Mucosa of rectum (tissue), 2 donors: ENCODE measurements at regions not wholly inside any gene's neighbourhood (a gene's known extent, or its start where the extent isn't known, plus 50 kb on each side); places are given as distances from the start of the nearest gene placed in this dataset.
"Not testable (repeated sequence)": the region's sequence is repeated elsewhere in the genome, so short reads cannot be mapped to it uniquely, and the experiment has no call there.

Experiments used
- H3K27ac ChIP-seq, 2 donors: one replicate each; pipeline ENCODE4 v1.7.0; 2013; ENCODE audit warnings: inconsistent platforms in 2 of 2, low read depth in 2 of 2, low read length in 2 of 2
- H3K27me3 ChIP-seq, 2 donors: one replicate each; pipeline ENCODE4 v1.7.0; 2013; ENCODE audit warnings: low read length in 2 of 2; ENCODE audit not compliant: control insufficient read depth in 2 of 2, insufficient read depth in 2 of 2
- H3K36me3 ChIP-seq, 2 donors: one replicate each; pipeline ENCODE4 v1.7.0; 2013; ENCODE audit warnings: low read length in 2 of 2; ENCODE audit not compliant: control insufficient read depth in 2 of 2, insufficient read depth in 2 of 2
- H3K4me1 ChIP-seq, 2 donors: one replicate each; pipeline ENCODE4 v1.7.0; 2013; ENCODE audit warnings: low read length in 2 of 2, mild to moderate bottlenecking in 1 of 2; ENCODE audit not compliant: control insufficient read depth in 2 of 2, insufficient read depth in 2 of 2
- H3K4me3 ChIP-seq, 2 donors: one replicate each; pipeline ENCODE4 v1.7.0; 2013; ENCODE audit warnings: low read length in 2 of 2
- H3K9ac ChIP-seq, 2 donors: one replicate each; pipeline ENCODE4 v1.7.0; 2013; ENCODE audit warnings: low read length in 2 of 2, low read depth in 1 of 2, mild to moderate bottlenecking in 1 of 2
- H3K9me3 ChIP-seq, 2 donors: one replicate each; pipeline ENCODE4 v1.7.0; 2013; ENCODE audit warnings: low read length in 2 of 2; ENCODE audit not compliant: control insufficient read depth in 2 of 2
- donor health status: healthy.
- donor health status: Normal muscosa, but diverticular disease.

- Histone ChIP-seq H3K9me3 (no peaks in the 10 kb centered on the region), H3K36me3 (no peaks in the 10 kb centered on the region), H3K27me3 (no peaks in the 10 kb centered on the region), H3K4me1 (no peaks in the 10 kb centered on the region), H3K27ac (no peak overlapping the region), H3K9ac (no peak overlapping the region), H3K4me3 (no peak overlapping the region)
Measured at GRCh38 chr12:90677552-90677951, 277.4 kb downstream of the CCER1 start.

- H3K9me3 ChIP-seq, result no peaks in the 10 kb centered on the region
- H3K27ac ChIP-seq, result no peak overlapping the region
- no peak overlapping the region for H3K9ac ChIP-seq
- H3K4me1 ChIP-seq, result no peaks in the 10 kb centered on the region
- no peak overlapping the region for H3K4me3 ChIP-seq
- H3K27me3 ChIP-seq, result no peaks in the 10 kb centered on the region
- H3K36me3 ChIP-seq, result no peaks in the 10 kb centered on the region
Measured at GRCh38 chr12:90677055-90677454, 277.9 kb downstream of the CCER1 start.

DNA sequence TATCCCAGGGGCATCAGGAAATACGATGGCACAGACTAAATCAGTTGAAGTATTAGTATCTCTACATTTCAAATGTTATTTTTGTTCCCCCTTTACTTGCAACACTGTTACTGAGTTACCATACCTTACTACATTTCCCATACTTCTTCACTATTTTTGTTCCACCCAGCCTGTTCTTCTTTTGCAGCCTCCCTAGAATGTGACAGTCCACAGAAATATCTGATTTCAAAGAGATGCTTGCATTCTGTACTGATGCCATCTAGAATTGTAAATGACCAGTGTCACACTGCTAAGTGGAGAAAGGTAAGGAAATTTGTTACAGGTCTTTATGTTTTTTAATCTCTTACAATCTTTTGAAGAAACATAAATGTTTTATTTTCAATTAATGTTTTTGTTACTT, 279.9 kb downstream of the CCER1 start:
- H3K9ac ChIP-seq, result no peak overlapping the region
- H3K36me3 ChIP-seq, result no peaks in the 10 kb centered on the region
- H3K4me1 ChIP-seq, result no peaks in the 10 kb centered on the region
- no peaks in the 10 kb centered on the region for H3K27me3 ChIP-seq
- no peak overlapping the region for H3K4me3 ChIP-seq
- no peak overlapping the region for H3K27ac ChIP-seq
- H3K9me3 ChIP-seq, result no peaks in the 10 kb centered on the region

DNA sequence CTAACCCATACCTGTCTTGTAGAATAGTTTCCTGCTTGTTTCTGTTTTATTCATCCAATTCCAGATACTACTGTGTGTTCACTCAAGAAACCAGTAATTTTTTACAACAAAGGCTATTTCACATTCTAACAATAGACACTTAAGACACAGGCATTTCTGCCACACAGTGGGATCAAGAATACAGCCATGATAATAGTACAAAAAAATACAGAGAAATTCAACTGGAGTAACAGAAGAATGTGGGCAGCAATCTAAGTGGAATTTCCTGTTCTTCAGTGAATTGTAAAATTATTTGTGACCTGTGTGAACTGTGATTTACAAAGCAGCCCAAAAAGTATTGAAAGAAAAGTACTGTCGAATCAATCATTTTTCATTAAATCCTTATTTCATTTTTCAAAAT, 282.9 kb downstream of the CCER1 start:
- Histone ChIP-seq H3K36me3 (no peaks in the 10 kb centered on the region), H3K4me1 (no peaks in the 10 kb centered on the region), H3K27me3 (no peaks in the 10 kb centered on the region), H3K9me3 (no peaks in the 10 kb centered on the region), H3K9ac (no peak overlapping the region), H3K4me3 (no peak overlapping the region), H3K27ac (no peak overlapping the region)

- H3K9ac ChIP-seq, H3K4me3 ChIP-seq, H3K27me3 ChIP-seq, H3K9me3 ChIP-seq, H3K36me3 ChIP-seq, H3K27ac ChIP-seq, H3K4me1 ChIP-seq: not testable (repeated sequence)
Measured at GRCh38 chr12:90663949-90664348, 291.0 kb downstream of the CCER1 start.

- Histone ChIP-seq H3K27ac (no peak overlapping the region), H3K4me3 (no peak overlapping the region), H3K9ac (no peak overlapping the region), H3K4me1 (no peaks in the 10 kb centered on the region), H3K36me3 (no peaks in the 10 kb centered on the region), H3K27me3 (no peaks in the 10 kb centered on the region), H3K9me3 (no peaks in the 10 kb centered on the region)
Measured at GRCh38 chr12:90659060-90659459, 295.9 kb downstream of the CCER1 start.

DNA sequence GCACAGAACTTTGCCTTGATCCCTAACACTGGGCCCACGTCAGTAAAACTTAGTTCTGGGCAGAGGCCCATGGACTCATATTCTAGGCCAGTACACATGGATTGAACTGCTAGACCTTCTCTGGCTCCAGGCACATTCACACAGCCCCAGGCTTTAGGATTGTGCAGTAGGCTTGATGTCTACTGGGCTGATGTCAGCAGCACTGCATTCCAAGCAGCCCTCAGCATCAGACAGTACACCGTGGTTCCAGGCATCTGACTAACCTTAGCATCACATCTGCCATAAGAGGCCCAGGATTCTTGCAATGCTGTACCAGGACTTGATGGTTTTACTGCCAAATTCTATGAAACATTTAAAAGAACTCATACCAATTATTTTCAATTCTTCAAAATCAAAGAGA, 301.9 kb downstream of the CCER1 start:
- H3K4me1 ChIP-seq, result no peaks in the 10 kb centered on the region
- no peaks in the 10 kb centered on the region for H3K9me3 ChIP-seq
- H3K36me3 ChIP-seq, result no peaks in the 10 kb centered on the region
- no peaks in the 10 kb centered on the region for H3K27me3 ChIP-seq
- no peak overlapping the region for H3K4me3 ChIP-seq
- no peak overlapping the region for H3K9ac ChIP-seq
- no peak overlapping the region for H3K27ac ChIP-seq

DNA sequence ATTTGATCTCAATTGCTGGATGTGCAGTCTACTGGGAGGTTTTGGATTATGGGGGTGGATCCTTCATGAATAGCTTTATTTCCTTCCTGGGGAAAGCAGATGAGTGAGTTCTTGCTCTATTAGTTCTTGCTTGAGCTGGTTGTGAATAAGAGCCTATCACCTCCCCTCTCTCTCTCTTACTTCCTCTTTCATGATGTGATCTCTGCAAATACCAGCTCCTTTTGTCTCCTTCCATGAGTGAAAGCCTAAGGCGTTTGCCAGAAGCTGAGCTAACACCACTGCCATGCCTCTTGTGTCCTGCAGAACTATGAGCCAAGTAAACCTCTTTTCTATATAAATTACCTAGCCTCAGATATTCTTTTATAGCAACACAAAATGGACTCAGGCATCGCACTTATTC, 302.7 kb downstream of the CCER1 start:
- Histone ChIP-seq H3K4me3 (no peak overlapping the region), H3K4me1 (no peaks in the 10 kb centered on the region), H3K36me3 (no peaks in the 10 kb centered on the region), H3K9ac (no peak overlapping the region), H3K9me3 (no peaks in the 10 kb centered on the region), H3K27ac (no peak overlapping the region), H3K27me3 (no peaks in the 10 kb centered on the region)

- no peaks in the 10 kb centered on the region for H3K9me3 ChIP-seq
- no peak overlapping the region for H3K27ac ChIP-seq
- no peaks in the 10 kb centered on the region for H3K4me1 ChIP-seq
- H3K9ac ChIP-seq, result no peak overlapping the region
- H3K36me3 ChIP-seq, result no peaks in the 10 kb centered on the region
- no peaks in the 10 kb centered on the region for H3K27me3 ChIP-seq
- no peak overlapping the region for H3K4me3 ChIP-seq
Measured at GRCh38 chr12:90645181-90645580, 309.8 kb downstream of the CCER1 start.

GRCh38 chr12:90631591-90632212, 323.3 kb downstream of the CCER1 start:
- H3K9me3 ChIP-seq, result no peaks in the 10 kb centered on the region
- H3K27ac ChIP-seq, result no peak overlapping the region
- H3K36me3 ChIP-seq, result no peaks in the 10 kb centered on the region
- no peaks in the 10 kb centered on the region for H3K27me3 ChIP-seq
- no peak overlapping the region for H3K9ac ChIP-seq
- no peak overlapping the region for H3K4me3 ChIP-seq
- no peaks in the 10 kb centered on the region for H3K4me1 ChIP-seq

GRCh38 chr12:90630006-90630405, 325.0 kb downstream of the CCER1 start:
- H3K4me1 ChIP-seq, result no peaks in the 10 kb centered on the region
- no peak overlapping the region for H3K27ac ChIP-seq
- H3K9ac ChIP-seq, result no peak overlapping the region
- H3K9me3 ChIP-seq, result no peaks in the 10 kb centered on the region
- no peaks in the 10 kb centered on the region for H3K36me3 ChIP-seq
- no peaks in the 10 kb centered on the region for H3K27me3 ChIP-seq
- H3K4me3 ChIP-seq, result no peak overlapping the region
